MM.1S (cell line): ENCODE measurements at regions not wholly inside any gene's neighbourhood (a gene's known extent, or its start where the extent isn't known, plus 50 kb on each side); places are given as distances from the start of the nearest gene placed in this dataset.

Experiments
- EZH2phosphoT487 ChIP-seq: fragments of 300-600 bp; sonication (generic); IDR thresholded peaks from 2 replicates; pipeline ENCODE4 v1.6.1; 2018; ENCODE audit warnings: antibody characterized with exemption, low read length
- TF ChIP-seq, protein P1 (sequence below): fragments of 300-600 bp; sonication (generic); IDR thresholded peaks from 2 replicates; pipeline ENCODE4 v1.5.1; 2016; ENCODE audit warnings: antibody characterized with exemption, low read length, mixed read lengths

DNA sequence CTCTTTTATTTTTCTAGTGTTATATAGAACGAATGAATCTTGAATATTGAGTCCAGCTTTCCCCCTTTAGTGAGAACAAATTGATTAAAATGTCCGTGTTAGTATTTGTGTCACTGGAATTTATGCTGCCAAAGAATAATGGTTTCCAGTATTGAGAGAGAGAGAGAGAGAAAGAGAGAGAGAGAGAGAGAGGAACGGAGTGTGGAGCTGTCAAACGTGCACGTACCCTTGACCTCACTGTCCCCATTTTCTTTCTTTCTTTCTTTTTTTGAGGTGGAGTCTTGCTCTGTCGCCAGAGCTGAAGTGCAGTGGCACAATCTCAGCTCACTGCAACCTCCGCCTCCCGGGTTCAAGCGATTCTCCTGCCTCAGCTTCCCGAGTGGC lies 70.9 kb upstream of the GREM2 start:
- no peak for TF ChIP-seq EZH2phosphoT487
- TF ChIP-seq, protein P1, sequence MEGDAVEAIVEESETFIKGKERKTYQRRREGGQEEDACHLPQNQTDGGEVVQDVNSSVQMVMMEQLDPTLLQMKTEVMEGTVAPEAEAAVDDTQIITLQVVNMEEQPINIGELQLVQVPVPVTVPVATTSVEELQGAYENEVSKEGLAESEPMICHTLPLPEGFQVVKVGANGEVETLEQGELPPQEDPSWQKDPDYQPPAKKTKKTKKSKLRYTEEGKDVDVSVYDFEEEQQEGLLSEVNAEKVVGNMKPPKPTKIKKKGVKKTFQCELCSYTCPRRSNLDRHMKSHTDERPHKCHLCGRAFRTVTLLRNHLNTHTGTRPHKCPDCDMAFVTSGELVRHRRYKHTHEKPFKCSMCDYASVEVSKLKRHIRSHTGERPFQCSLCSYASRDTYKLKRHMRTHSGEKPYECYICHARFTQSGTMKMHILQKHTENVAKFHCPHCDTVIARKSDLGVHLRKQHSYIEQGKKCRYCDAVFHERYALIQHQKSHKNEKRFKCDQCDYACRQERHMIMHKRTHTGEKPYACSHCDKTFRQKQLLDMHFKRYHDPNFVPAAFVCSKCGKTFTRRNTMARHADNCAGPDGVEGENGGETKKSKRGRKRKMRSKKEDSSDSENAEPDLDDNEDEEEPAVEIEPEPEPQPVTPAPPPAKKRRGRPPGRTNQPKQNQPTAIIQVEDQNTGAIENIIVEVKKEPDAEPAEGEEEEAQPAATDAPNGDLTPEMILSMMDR: no peak
